ENCODE measurements at regions not wholly inside any gene's neighbourhood (a gene's known extent, or its start where the extent isn't known, plus 50 kb on each side); places are given as distances from the start of the nearest gene placed in this dataset.

- TF ChIP-seq NFIC (IDR thresholded peaks at IDR 0.05): no peak
- TF ChIP-seq, protein P1, sequence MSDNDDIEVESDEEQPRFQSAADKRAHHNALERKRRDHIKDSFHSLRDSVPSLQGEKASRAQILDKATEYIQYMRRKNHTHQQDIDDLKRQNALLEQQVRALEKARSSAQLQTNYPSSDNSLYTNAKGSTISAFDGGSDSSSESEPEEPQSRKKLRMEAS (IDR thresholded peaks at IDR 0.05): no peak
- no peak for TF ChIP-seq REST (IDR thresholded peaks at IDR 0.05; ENCODE audit: low read depth)
- no peak for TF ChIP-seq EP300 (IDR thresholded peaks at IDR 0.05; ENCODE audit: borderline replicate concordance)
- TF ChIP-seq FOXM1 (IDR thresholded peaks at IDR 0.05; ENCODE audit: borderline replicate concordance, low read depth): no peak
- no peak for TF ChIP-seq ZBTB7A (IDR thresholded peaks at IDR 0.05; ENCODE audit: low read depth)
- no peak for TF ChIP-seq EGR1 (IDR thresholded peaks at IDR 0.05)
- no peak for TF ChIP-seq TAF1 (IDR thresholded peaks at IDR 0.05; ENCODE audit: low read depth)
- no peak for TF ChIP-seq CEBPB (IDR thresholded peaks at IDR 0.05)
Observed at GRCh38 chrX:57752866-57753265, 72.8 kb upstream of the NLRP2B start.

All from Ishikawa (cell line).